ENCODE measurements at regions not wholly inside any gene's neighbourhood (a gene's known extent, or its start where the extent isn't known, plus 50 kb on each side); places are given as distances from the start of the nearest gene placed in this dataset.

- H3K9me3 ChIP-seq (replicated peaks in 1 of 3), result no peaks in the 10 kb centered on the region
- no peak overlapping the region for H3K4me3 ChIP-seq
- intact Hi-C loops (cut with DNase I), result no loop called here
- H3K27me3 ChIP-seq, result no peaks in the 10 kb centered on the region
- no peak for TF ChIP-seq POLR2A (IDR thresholded peaks at IDR 0.05)
- TF ChIP-seq CTCF (IDR thresholded peaks at IDR 0.05), result no peak
- peak in 3 of 7 donors; percentile 5 to 15 (median 14) for DNase-seq
- H3K36me3 ChIP-seq (replicated peaks in 1 of 2), result no peaks in the 10 kb centered on the region
- H3K4me1 ChIP-seq (replicated peaks in 1 of 2), result peaks cover 0 to 7% of the 10 kb centered on the region in 2 donors
- WGBS, 4 donors, result 37 to 45% (median 40%) methylated on average over 4 of the region's 4 CpGs
- peak overlapping the region in 2 of 5 donors; percentile 34 to 67 for H3K27ac ChIP-seq
Measured at GRCh38 chr5:120258123-120258522, 206.0 kb upstream of the PRR16 start.

GRCh38 chr5:120260651-120261050 is 203.4 kb upstream of the PRR16 start:
- Histone ChIP-seq H3K36me3 (replicated peaks in 1 of 2) (no peaks in the 10 kb centered on the region), H3K27ac (no peak overlapping the region), H3K27me3 (no peaks in the 10 kb centered on the region), H3K4me1 (replicated peaks in 1 of 2) (peaks cover 0 to 7% of the 10 kb centered on the region in 2 donors), H3K9me3 (replicated peaks in 1 of 3) (no peaks in the 10 kb centered on the region), H3K4me3 (no peak overlapping the region)
- 77 to 89% (median 81%) methylated on average over 1 of the region's 1 CpG for WGBS, 4 donors
- no peak for DNase-seq
- intact Hi-C loops (cut with DNase I), result no loop called here
- TF ChIP-seq CTCF (IDR thresholded peaks at IDR 0.05), result no peak
- no peak for TF ChIP-seq POLR2A (IDR thresholded peaks at IDR 0.05)

GRCh38 chr5:120270498-120270897 is 193.6 kb upstream of the PRR16 start:
- Histone ChIP-seq H3K4me3 (no peak overlapping the region), H3K27ac (no peak overlapping the region), H3K9me3 (replicated peaks in 1 of 3) (no peaks in the 10 kb centered on the region), H3K4me1 (replicated peaks in 1 of 2) (no peaks in the 10 kb centered on the region), H3K27me3 (no peaks in the 10 kb centered on the region), H3K36me3 (replicated peaks in 1 of 2) (no peaks in the 10 kb centered on the region)
- WGBS, 4 donors, result 72 to 84% (median 82%) methylated on average over 2 of the region's 2 CpGs
- intact Hi-C loops (cut with DNase I), result no loop called here
- TF ChIP-seq POLR2A (IDR thresholded peaks at IDR 0.05) (no peak), CTCF (IDR thresholded peaks at IDR 0.05) (no peak)
- DNase-seq, result no peak

- intact Hi-C loops (cut with DNase I), result no loop called here
- no peaks in the 10 kb centered on the region for H3K4me1 ChIP-seq (replicated peaks in 1 of 2)
- H3K9me3 ChIP-seq (replicated peaks in 1 of 3), result no peaks in the 10 kb centered on the region
- H3K4me3 ChIP-seq, result no peak overlapping the region
- TF ChIP-seq POLR2A (IDR thresholded peaks at IDR 0.05) (no peak), CTCF (IDR thresholded peaks at IDR 0.05) (no peak)
- no peak for DNase-seq
- no peaks in the 10 kb centered on the region for H3K36me3 ChIP-seq (replicated peaks in 1 of 2)
- H3K27me3 ChIP-seq, result no peaks in the 10 kb centered on the region
- no peak overlapping the region for H3K27ac ChIP-seq
- WGBS, 4 donors, result 54 to 67% (median 62%) methylated on average over 3 of the region's 3 CpGs
Measured at GRCh38 chr5:120293796-120294195, 170.3 kb upstream of the PRR16 start.
